Suprapubic skin (tissue), 4 donors: ENCODE measurements at regions not wholly inside any gene's neighbourhood (a gene's known extent, or its start where the extent isn't known, plus 50 kb on each side); places are given as distances from the start of the nearest gene placed in this dataset.
"Not testable (repeated sequence)": the region's sequence is repeated elsewhere in the genome, so short reads cannot be mapped to it uniquely, and the experiment has no call there.

Experiments
- DNase-seq, 2 donors: peaks; one replicate each; pipeline ENCODE4 v3.0.0-alpha.2; 2019; ENCODE audit warnings: low spot score in 2 of 2
- H3K27ac ChIP-seq: fragments of 200-600 bp; sonication (generic); one replicate; pipeline ENCODE4 v1.5.1; 2019
- H3K27me3 ChIP-seq: fragments of 200-600 bp; sonication (generic); one replicate; pipeline ENCODE4 v1.5.1; 2019
- H3K36me3 ChIP-seq: fragments of 200-600 bp; sonication (generic); one replicate; pipeline ENCODE4 v1.5.1; 2019
- H3K4me1 ChIP-seq: fragments of 200-600 bp; sonication (generic); one replicate; pipeline ENCODE4 v1.5.1; 2019
- H3K4me3 ChIP-seq: fragments of 200-600 bp; sonication (generic); one replicate; pipeline ENCODE4 v1.5.1; 2019; ENCODE audit warnings: mild to moderate bottlenecking
- H3K9me3 ChIP-seq: fragments of 200-600 bp; sonication (generic); one replicate; pipeline ENCODE4 v1.5.1; 2019
- EP300 ChIP-seq: sonication (generic); formaldehyde crosslinking; IDR thresholded peaks from one replicate; pipeline ENCODE4 v1.6.1; 2017; ENCODE audit warnings: antibody characterized with exemption
- POLR2A ChIP-seq, 2 donors: fragments of 450-650 bp; IDR thresholded peaks; one replicate each; pipeline ENCODE4 v1.6.1; 2017; ENCODE audit warnings: antibody characterized with exemption in 2 of 2, mild to moderate bottlenecking in 2 of 2, moderate library complexity in 2 of 2
- POLR2AphosphoS5 ChIP-seq, 3 donors: sonication (generic); formaldehyde crosslinking; IDR thresholded peaks; one replicate each; pipeline ENCODE4 v1.6.1; 2017; ENCODE audit warnings: antibody characterized with exemption in 3 of 3
- WGBS: methylation state at CpG from one replicate; pipeline ENCODE4 v1.1.5; 2018; 5-methylcytosine and 5-hydroxymethylcytosine counted together
- TF ChIP-seq, protein P1 (sequence below), 2 donors: fragments of 200-600 bp in 1 of 2; fragments of 450-650 bp in 1 of 2; sonication (generic) in 1 of 2; IDR thresholded peaks; one replicate each; pipeline ENCODE4 v1.5.1; 2016 to 2019; ENCODE audit warnings: antibody characterized with exemption in 2 of 2, mild to moderate bottlenecking in 1 of 2, moderate library complexity in 1 of 2

DNA sequence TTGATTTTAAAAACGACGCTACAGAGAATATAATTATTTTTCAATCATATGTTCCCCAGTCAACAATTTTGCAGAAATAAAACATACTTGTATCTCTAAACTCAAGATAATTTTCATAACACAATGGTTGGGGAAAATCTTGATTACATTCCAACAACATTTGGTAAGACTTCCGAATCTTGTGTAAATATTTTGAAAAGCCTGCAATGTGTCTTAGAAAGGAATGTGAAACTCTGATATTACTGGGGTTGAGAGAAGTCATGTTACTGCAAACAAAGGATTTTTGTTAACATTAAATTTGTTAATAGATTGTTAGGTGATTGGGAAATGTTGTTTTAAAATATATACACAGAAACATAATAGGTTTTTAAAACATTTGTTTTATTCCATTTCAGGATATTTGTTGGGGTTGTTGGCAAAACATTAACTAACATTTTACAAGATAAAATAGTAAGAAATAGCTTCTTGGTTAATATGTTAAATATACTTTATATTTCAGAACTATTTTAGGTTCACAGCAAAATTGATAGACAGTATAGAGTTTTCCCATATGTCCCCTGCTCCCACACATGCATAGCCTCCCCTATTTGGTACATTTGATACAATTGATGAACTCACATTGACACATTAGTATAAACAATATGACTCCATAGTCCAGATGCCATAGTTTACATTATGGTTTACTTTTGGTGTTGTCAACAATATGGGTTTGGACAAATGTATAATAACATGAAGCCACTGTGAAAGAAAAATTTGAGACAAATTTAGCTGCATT is 218.6 kb upstream of the FAM47A start:
- no peaks in the 10 kb centered on the region for H3K9me3 ChIP-seq
- H3K27me3 ChIP-seq: no peaks in the 10 kb centered on the region
- DNase-seq: no peak
- no peaks in the 10 kb centered on the region for H3K4me1 ChIP-seq
- no peak for TF ChIP-seq POLR2A (IDR thresholded peaks at IDR 0.05)
- no peak for TF ChIP-seq EP300
- TF ChIP-seq, protein P1, sequence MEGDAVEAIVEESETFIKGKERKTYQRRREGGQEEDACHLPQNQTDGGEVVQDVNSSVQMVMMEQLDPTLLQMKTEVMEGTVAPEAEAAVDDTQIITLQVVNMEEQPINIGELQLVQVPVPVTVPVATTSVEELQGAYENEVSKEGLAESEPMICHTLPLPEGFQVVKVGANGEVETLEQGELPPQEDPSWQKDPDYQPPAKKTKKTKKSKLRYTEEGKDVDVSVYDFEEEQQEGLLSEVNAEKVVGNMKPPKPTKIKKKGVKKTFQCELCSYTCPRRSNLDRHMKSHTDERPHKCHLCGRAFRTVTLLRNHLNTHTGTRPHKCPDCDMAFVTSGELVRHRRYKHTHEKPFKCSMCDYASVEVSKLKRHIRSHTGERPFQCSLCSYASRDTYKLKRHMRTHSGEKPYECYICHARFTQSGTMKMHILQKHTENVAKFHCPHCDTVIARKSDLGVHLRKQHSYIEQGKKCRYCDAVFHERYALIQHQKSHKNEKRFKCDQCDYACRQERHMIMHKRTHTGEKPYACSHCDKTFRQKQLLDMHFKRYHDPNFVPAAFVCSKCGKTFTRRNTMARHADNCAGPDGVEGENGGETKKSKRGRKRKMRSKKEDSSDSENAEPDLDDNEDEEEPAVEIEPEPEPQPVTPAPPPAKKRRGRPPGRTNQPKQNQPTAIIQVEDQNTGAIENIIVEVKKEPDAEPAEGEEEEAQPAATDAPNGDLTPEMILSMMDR (IDR thresholded peaks at IDR 0.05): no peak
- no peak for TF ChIP-seq POLR2AphosphoS5 (IDR thresholded peaks at IDR 0.05)
- 57% methylated on average over 3 of the region's 3 CpGs for WGBS
- no peaks in the 10 kb centered on the region for H3K36me3 ChIP-seq
- H3K4me3 ChIP-seq: no peak overlapping the region
- H3K27ac ChIP-seq: no peak overlapping the region

DNA sequence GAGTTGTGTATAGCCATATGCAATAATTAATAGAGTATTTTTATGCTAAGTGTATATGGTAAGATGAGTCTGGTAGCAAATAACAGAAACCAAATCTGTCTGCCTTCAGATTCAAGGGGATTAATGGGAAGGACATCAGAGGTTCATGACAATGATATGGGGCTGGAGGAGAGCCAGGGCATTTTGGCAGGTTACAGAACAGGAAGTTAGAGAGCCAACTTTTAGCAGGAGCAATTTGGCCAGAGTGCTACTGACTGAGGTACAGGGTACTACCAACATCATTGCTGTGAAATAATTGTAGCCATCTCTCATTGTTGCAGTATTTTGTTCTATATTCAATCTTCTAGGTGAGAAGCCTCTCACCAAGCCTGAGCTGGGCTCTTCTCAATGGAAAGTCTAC is 210.9 kb upstream of the FAM47A start:
- Histone ChIP-seq H3K9me3 (no peaks in the 10 kb centered on the region), H3K27ac (no peak overlapping the region), H3K27me3 (no peaks in the 10 kb centered on the region), H3K4me1 (no peaks in the 10 kb centered on the region), H3K36me3 (no peaks in the 10 kb centered on the region), H3K4me3 (no peak overlapping the region)
- DNase-seq: no peak
- TF ChIP-seq POLR2A (IDR thresholded peaks at IDR 0.05) (no peak), EP300 (no peak), POLR2AphosphoS5 (IDR thresholded peaks at IDR 0.05) (no peak)
- TF ChIP-seq, protein P1 (IDR thresholded peaks at IDR 0.05): no peak

DNA sequence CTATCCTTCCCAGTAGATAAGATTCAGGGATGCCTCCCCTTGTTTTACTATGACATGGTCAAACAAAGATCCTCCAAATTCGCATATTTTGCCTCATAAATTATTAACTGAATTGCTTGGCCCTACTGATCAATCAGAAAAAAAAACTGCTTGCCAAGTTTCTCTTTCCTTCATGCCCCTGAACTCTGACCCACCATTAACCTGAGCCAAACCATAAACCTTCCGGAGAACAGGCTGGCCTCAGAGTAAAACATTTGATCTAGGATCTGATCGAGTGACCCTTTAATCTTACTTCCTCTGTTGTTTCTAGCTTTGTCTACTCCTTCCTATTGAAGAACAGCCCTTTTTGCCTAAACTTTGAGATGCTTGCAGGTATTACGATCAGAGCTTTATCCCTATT is 209.7 kb upstream of the FAM47A start:
- Histone ChIP-seq H3K36me3 (no peaks in the 10 kb centered on the region), H3K27me3 (no peaks in the 10 kb centered on the region), H3K4me1 (no peaks in the 10 kb centered on the region), H3K27ac (no peak overlapping the region), H3K4me3 (no peak overlapping the region), H3K9me3 (no peaks in the 10 kb centered on the region)
- WGBS: 58% methylated on average over 4 of the region's 4 CpGs
- TF ChIP-seq, protein P1 (IDR thresholded peaks at IDR 0.05): no peak
- TF ChIP-seq POLR2A (IDR thresholded peaks at IDR 0.05) (no peak), POLR2AphosphoS5 (IDR thresholded peaks at IDR 0.05) (no peak), EP300 (no peak)
- DNase-seq: no peak

DNA sequence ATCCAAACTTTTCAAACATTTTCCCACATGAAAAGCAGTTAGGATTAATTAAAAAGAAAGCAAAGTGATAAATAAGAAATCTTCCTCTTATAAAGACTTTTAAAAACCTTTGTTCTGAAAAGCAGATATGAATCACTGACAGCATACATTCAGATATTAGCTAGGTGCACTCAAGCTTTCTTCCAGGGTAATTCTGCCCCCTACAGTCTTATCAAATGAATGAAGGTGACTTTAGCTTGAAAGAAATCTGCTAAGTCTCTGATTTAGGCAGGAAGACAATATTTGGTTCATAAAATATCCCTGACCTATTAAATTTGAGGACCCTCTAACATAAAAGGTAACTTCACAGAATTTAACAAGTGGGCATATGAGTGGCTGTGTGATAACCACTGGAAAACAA is 209.1 kb upstream of the FAM47A start:
- DNase-seq: no peak
- H3K4me1 ChIP-seq: no peaks in the 10 kb centered on the region
- H3K36me3 ChIP-seq: no peaks in the 10 kb centered on the region
- no peaks in the 10 kb centered on the region for H3K27me3 ChIP-seq
- no peak overlapping the region for H3K27ac ChIP-seq
- TF ChIP-seq POLR2AphosphoS5 (IDR thresholded peaks at IDR 0.05) (no peak), POLR2A (IDR thresholded peaks at IDR 0.05) (no peak), EP300 (no peak)
- TF ChIP-seq, protein P1 (IDR thresholded peaks at IDR 0.05): no peak
- no peak overlapping the region for H3K4me3 ChIP-seq
- H3K9me3 ChIP-seq: no peaks in the 10 kb centered on the region

DNA sequence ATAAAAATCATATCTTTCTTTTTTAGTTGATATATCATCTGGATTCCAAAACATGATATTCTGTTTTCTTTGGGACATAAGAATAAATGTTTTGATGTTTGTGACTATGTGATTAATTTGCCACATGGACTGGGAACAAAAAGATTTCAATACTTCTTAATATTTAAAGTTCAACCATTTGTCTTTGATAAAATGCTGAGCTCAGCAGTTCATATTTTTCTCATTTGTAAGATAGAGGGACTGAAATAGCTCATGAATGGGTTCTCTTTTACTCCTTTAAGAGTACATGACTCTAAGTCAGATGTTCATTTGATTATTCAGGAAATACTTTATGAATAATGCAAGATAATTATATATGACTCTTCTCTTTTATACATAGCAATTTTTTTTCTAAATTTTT is 205.9 kb upstream of the FAM47A start:
- no peaks in the 10 kb centered on the region for H3K4me1 ChIP-seq
- DNase-seq: no peak
- no peaks in the 10 kb centered on the region for H3K9me3 ChIP-seq
- no peak overlapping the region for H3K4me3 ChIP-seq
- no peaks in the 10 kb centered on the region for H3K27me3 ChIP-seq
- TF ChIP-seq, protein P1 (IDR thresholded peaks at IDR 0.05): no peak
- TF ChIP-seq EP300: no peak
- no peak for TF ChIP-seq POLR2A (IDR thresholded peaks at IDR 0.05)
- no peak for TF ChIP-seq POLR2AphosphoS5 (IDR thresholded peaks at IDR 0.05)
- no peak overlapping the region for H3K27ac ChIP-seq
- no peaks in the 10 kb centered on the region for H3K36me3 ChIP-seq

DNA sequence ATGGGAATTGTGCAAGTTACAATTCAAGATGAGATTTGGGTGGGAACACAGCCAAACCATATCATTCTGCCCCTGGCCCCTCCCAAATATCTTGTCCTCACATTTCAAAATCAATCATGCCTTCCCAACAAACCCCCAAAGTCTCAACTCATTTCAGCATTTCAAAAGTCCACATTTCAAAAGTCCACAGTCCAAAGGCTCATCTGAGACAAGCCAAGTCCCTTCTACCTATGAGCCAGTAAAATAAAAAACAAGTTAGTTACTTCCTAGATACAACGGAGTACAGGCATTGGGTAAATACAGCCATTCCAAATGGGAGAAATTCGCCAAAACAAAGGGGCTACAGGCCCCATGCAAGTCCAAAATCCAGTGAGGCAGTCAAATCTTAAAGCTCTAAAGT is 203.3 kb upstream of the FAM47A start:
- H3K4me3 ChIP-seq, H3K27me3 ChIP-seq, H3K9me3 ChIP-seq, H3K27ac ChIP-seq, H3K4me1 ChIP-seq, H3K36me3 ChIP-seq, DNase-seq: not testable (repeated sequence)
- WGBS: 63% methylated on average over 2 of the region's 2 CpGs
